HepG2 (cell line): ENCODE measurements at regions not wholly inside any gene's neighbourhood (a gene's known extent, or its start where the extent isn't known, plus 50 kb on each side); places are given as distances from the start of the nearest gene placed in this dataset.

Source experiments
- ATAC-seq: fragments of 200-7000 bp; cut with Tn5 transposase; 3 replicates; pipeline ENCODE4 v1.9.1; 2020; ENCODE audit warnings: mild to moderate bottlenecking, moderate library complexity
- BruUV-seq: library from RNA; stranded (reverse); fragments of 400-500 nt; replicated peaks from 2 replicates; lab custom pipeline; 2021; lab: Mats Ljungman, UMichigan
- CTCF ChIA-PET: fragments of 300-600 bp; formaldehyde crosslinking; extraction: SDS; loops from one replicate; lab custom pipeline; 2021; ENCODE audit warnings: low total read pairs, inconsistent platforms, low intra/inter-chr PET ratio; lab: Yijun Ruan, JAX
- POLR2A ChIA-PET: fragments of 350-600 bp; sonication (Branson Sonifier 250); formaldehyde crosslinking; loops from one replicate; lab custom pipeline; 2020; ENCODE audit warnings: antibody characterized with exemption, inconsistent platforms; lab: Yijun Ruan, JAX
- DNase-seq: peaks from one replicate; pipeline ENCODE4 v3.0.0-alpha.2; 2015; ENCODE audit warnings: low spot score
- FAIRE-seq: peaks from 3 replicates; lab custom pipeline; 2011; peaks lifted over from hg19 to GRCh38; lab: Jason Lieb, UNC
- H2AFZ ChIP-seq: one replicate; pipeline ENCODE4 v1.6.1; 2011; ENCODE audit warnings: low read length, inconsistent platforms
- H3K27ac ChIP-seq: fragments of 300-600 bp; 3 replicates; pipeline ENCODE4 v1.8.0; 2011; ENCODE audit warnings: mixed run types, mild to moderate bottlenecking, mixed read lengths, low read length, inconsistent platforms; ENCODE audit not compliant: insufficient read depth; ENCODE audit errors: extremely low read length
- H3K27me3 ChIP-seq, 2 experiments: fragments of 200-600 bp in 1 of 2; 2 replicates in 1 of 2; 3 replicates in 1 of 2; pipeline versions ENCODE4 v1.6.0 to v1.8.0; 2011; ENCODE audit warnings: low read length in 2 of 2, mild to moderate bottlenecking in 2 of 2, moderate library complexity in 2 of 2, inconsistent platforms in 1 of 2; ENCODE audit not compliant: insufficient read depth in 2 of 2, control insufficient read depth in 1 of 2
- H3K36me3 ChIP-seq, 2 experiments: fragments of 200-600 bp in 1 of 2; replicated peaks in 1 of 2; 2 replicates in 1 of 2; 3 replicates in 1 of 2; pipeline versions ENCODE4 v1.5.1 to v1.8.0; 2011; ENCODE audit warnings: low read length in 2 of 2, inconsistent platforms in 1 of 2; ENCODE audit not compliant: insufficient read depth in 2 of 2, control insufficient read depth in 1 of 2
- H3K4me1 ChIP-seq: 2 replicates; pipeline ENCODE4 v1.5.1; 2012; ENCODE audit warnings: low read length, inconsistent platforms; ENCODE audit not compliant: insufficient read depth
- H3K4me2 ChIP-seq: 2 replicates; pipeline ENCODE4 v1.6.0; 2011; ENCODE audit warnings: low read depth, low read length, inconsistent platforms
- H3K4me3 ChIP-seq, 3 experiments: fragments of 200-600 bp in 1 of 3; sonication (generic), shearing (Covaris generic) in 1 of 3; replicated peaks in 1 of 3; 2 replicates each; pipeline ENCODE4 v1.5.1; 2011 to 2016; ENCODE audit warnings: low read length in 3 of 3, inconsistent platforms in 2 of 3, low read depth in 2 of 3, mild to moderate bottlenecking in 2 of 3, control low read depth in 1 of 3, mixed read lengths in 1 of 3; ENCODE audit not compliant: insufficient read depth in 1 of 3
- H3K79me2 ChIP-seq: one replicate; pipeline ENCODE4 v1.6.1; 2011; ENCODE audit warnings: low read length, inconsistent platforms; ENCODE audit not compliant: insufficient read depth
- H3K9ac ChIP-seq: 2 replicates; pipeline ENCODE4 v1.6.0; 2011; ENCODE audit warnings: mild to moderate bottlenecking, low read depth, low read length, inconsistent platforms; ENCODE audit not compliant: insufficient read depth
- H3K9me3 ChIP-seq: 2 replicates; pipeline ENCODE4 v1.5.1; 2012; ENCODE audit warnings: mild to moderate bottlenecking, low read length
- H4K20me1 ChIP-seq: 2 replicates; pipeline ENCODE4 v1.6.0; 2011; ENCODE audit warnings: inconsistent platforms, mild to moderate bottlenecking, low read length, moderate library complexity; ENCODE audit not compliant: insufficient read depth
- ATAD3A ChIP-seq: sonication (generic); formaldehyde crosslinking; IDR thresholded peaks from 2 replicates; pipeline ENCODE4 v1.4.0; 2020; ENCODE audit warnings: missing genetic modification reagents
- ETV5 ChIP-seq: IDR thresholded peaks from 2 replicates; pipeline ENCODE4 v1.6.1; 2018; ENCODE audit warnings: missing biosample characterization, missing genetic modification reagents, inconsistent platforms, borderline replicate concordance
- IKZF4 ChIP-seq: sonication (generic); formaldehyde crosslinking; IDR thresholded peaks from 2 replicates; pipeline ENCODE4 v1.5.1; 2020; ENCODE audit warnings: borderline replicate concordance, mild to moderate bottlenecking, low read depth, missing genetic modification reagents; ENCODE audit errors: not compliant biosample characterization
- JUND ChIP-seq: sonication (generic); formaldehyde crosslinking; IDR thresholded peaks from 2 replicates; pipeline ENCODE4 v1.8.0; 2022; ENCODE audit warnings: mild to moderate bottlenecking, missing genetic modification reagents
- RORA ChIP-seq: sonication (generic); formaldehyde crosslinking; IDR thresholded peaks from 2 replicates; pipeline ENCODE4 v1.5.0; 2020; ENCODE audit warnings: mild to moderate bottlenecking, missing genetic modification reagents, moderate library complexity
- ZFP36 ChIP-seq: fragments of 150-350 bp; IDR thresholded peaks from 2 replicates; pipeline ENCODE4 v1.6.1; 2018; ENCODE audit warnings: borderline replicate concordance, low read length, low read depth; ENCODE audit not compliant: partially characterized antibody
- ZNF496 ChIP-seq: sonication (generic); formaldehyde crosslinking; IDR thresholded peaks from 2 replicates; pipeline ENCODE4 v1.8.1; 2023; ENCODE audit warnings: mild to moderate bottlenecking, moderate library complexity, missing genetic modification reagents; ENCODE audit not compliant: insufficient replicate concordance
- WGBS: methylation state at CpG from one replicate; pipeline ENCODE4 v1.1.6; 2017; ENCODE audit warnings: low lambda C conversion rate; 5-methylcytosine and 5-hydroxymethylcytosine counted together
- in situ Hi-C: cut with HindIII; loops from 2 replicates; pipeline ENCODE4 v1.10.0; 2017; ENCODE audit warnings: low pct_unique_long_range_greater_than_20kb; ENCODE audit not compliant: extremely low pct_ligation_motif_present
- intact Hi-C: fragments of 100-400 bp; cut with micrococcal nuclease; formaldehyde crosslinking; loops from one replicate; pipeline ENCODE4 v1.10.0; 2022; ENCODE audit not compliant: unreplicated experiment
- TF ChIP-seq, protein P1 (sequence below): IDR thresholded peaks from 2 replicates; pipeline ENCODE4 v1.6.1; 2016; ENCODE audit warnings: low read depth, missing genetic modification reagents, missing compliant biosample characterization
- TF ChIP-seq, protein P2 (sequence below): sonication (generic); formaldehyde crosslinking; IDR thresholded peaks from 2 replicates; pipeline ENCODE4 v1.9.0; 2021; ENCODE audit warnings: missing genetic modification reagents, mild to moderate bottlenecking, borderline replicate concordance
- TF ChIP-seq, protein P3 (sequence below): sonication (generic); formaldehyde crosslinking; IDR thresholded peaks from 2 replicates; pipeline ENCODE4 v1.8.1; 2023; ENCODE audit warnings: mild to moderate bottlenecking, inconsistent platforms, moderate library complexity, missing genetic modification reagents, borderline replicate concordance

DNA sequence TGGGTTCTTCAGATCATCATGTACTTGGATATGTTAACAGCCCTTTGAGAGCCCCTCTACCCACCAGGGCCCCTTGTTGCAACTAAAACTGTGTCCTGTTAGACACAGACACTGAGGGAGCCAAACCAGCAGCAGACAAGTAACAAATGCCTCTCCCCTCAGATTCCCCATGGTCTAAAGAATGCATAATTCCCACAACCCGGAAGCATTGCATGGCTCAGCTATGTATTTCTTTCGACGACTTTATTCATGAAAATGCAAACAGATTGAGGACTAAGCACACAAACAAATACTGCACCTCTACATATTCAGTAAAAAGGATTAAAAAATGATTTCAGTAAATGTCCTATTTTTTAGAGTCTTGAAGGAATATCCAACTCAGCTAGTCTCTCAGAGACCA, 70.1 kb upstream of the HECW1 start:
- intact Hi-C loops (no loop called here), in situ Hi-C loops (no loop called here)
- BruUV-seq: no TSS peak
- ChIA-PET POLR2A (no interaction called here), CTCF (no interaction called here)
- Histone ChIP-seq H3K36me3 (no peaks in the 10 kb centered on the region), H3K4me3 (no peak overlapping the region), H3K79me2 (no peaks in the 10 kb centered on the region), H3K27ac (no peak overlapping the region), H3K4me2 (no peak overlapping the region), H3K27me3 (0 out of 5 replicates have a peak, but pooled peaks cover 1 to 2% of the 10 kb centered on the region in 2 experiments), H2AFZ (no peak overlapping the region), H3K9me3 (no peaks in the 10 kb centered on the region), H3K9ac (no peak overlapping the region), H4K20me1 (no peaks in the 10 kb centered on the region), H3K4me1 (no peaks in the 10 kb centered on the region)
- no peak for FAIRE-seq
- WGBS: 9% methylated on average over 3 of the region's 3 CpGs
- DNase-seq: no peak
- ATAC-seq: no peak
- TF ChIP-seq IKZF4 (CRISPR knock-in tag): no peak

DNA sequence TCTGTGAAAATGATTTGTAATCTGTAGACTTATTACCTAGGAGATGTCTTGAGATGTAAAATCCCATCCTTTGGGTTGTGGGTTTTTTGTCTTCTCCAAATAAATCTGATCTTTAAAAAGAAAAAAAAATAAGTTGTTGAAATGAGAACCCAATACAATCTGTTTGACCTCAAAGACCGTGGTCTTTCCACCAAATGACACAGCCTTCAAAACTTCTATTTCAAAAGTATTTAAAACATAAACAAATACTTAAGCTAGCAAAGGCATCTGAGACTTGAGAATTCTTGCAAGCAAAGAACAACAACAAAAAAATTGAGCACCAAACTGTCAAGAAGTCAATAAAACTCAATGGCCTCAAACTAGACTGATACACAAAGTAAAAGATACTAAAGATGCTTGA, 67.9 kb upstream of the HECW1 start:
- intact Hi-C loops: no loop called here
- CTCF ChIA-PET: no interaction called here
- no peak for DNase-seq
- H3K79me2 ChIP-seq: no peaks in the 10 kb centered on the region
- no peak for FAIRE-seq
- H2AFZ ChIP-seq: no peak overlapping the region
- no peak overlapping the region for H3K9ac ChIP-seq
- no peak overlapping the region for H3K4me2 ChIP-seq
- H3K27me3 ChIP-seq: 0 out of 5 replicates have a peak, but pooled peaks cover 1 to 2% of the 10 kb centered on the region in 2 experiments
- no peak overlapping the region for H3K4me3 ChIP-seq
- 0% methylated on average over 1 of the region's 1 CpG for WGBS
- no peaks in the 10 kb centered on the region for H3K4me1 ChIP-seq
- H3K9me3 ChIP-seq: no peaks in the 10 kb centered on the region
- in situ Hi-C loops: no loop called here
- H3K27ac ChIP-seq: no peak overlapping the region
- no peaks in the 10 kb centered on the region for H4K20me1 ChIP-seq
- POLR2A ChIA-PET: no interaction called here
- BruUV-seq: no TSS peak
- no peak for ATAC-seq
- H3K36me3 ChIP-seq: no peaks in the 10 kb centered on the region
- TF ChIP-seq JUND (CRISPR knock-in tag) (no peak), ZFP36 (no peak), ATAD3A (CRISPR knock-in tag) (no peak), RORA (CRISPR knock-in tag) (no peak), ZNF496 (no peak), ETV5 (CRISPR knock-in tag) (no peak)
- TF ChIP-seq, protein P1, sequence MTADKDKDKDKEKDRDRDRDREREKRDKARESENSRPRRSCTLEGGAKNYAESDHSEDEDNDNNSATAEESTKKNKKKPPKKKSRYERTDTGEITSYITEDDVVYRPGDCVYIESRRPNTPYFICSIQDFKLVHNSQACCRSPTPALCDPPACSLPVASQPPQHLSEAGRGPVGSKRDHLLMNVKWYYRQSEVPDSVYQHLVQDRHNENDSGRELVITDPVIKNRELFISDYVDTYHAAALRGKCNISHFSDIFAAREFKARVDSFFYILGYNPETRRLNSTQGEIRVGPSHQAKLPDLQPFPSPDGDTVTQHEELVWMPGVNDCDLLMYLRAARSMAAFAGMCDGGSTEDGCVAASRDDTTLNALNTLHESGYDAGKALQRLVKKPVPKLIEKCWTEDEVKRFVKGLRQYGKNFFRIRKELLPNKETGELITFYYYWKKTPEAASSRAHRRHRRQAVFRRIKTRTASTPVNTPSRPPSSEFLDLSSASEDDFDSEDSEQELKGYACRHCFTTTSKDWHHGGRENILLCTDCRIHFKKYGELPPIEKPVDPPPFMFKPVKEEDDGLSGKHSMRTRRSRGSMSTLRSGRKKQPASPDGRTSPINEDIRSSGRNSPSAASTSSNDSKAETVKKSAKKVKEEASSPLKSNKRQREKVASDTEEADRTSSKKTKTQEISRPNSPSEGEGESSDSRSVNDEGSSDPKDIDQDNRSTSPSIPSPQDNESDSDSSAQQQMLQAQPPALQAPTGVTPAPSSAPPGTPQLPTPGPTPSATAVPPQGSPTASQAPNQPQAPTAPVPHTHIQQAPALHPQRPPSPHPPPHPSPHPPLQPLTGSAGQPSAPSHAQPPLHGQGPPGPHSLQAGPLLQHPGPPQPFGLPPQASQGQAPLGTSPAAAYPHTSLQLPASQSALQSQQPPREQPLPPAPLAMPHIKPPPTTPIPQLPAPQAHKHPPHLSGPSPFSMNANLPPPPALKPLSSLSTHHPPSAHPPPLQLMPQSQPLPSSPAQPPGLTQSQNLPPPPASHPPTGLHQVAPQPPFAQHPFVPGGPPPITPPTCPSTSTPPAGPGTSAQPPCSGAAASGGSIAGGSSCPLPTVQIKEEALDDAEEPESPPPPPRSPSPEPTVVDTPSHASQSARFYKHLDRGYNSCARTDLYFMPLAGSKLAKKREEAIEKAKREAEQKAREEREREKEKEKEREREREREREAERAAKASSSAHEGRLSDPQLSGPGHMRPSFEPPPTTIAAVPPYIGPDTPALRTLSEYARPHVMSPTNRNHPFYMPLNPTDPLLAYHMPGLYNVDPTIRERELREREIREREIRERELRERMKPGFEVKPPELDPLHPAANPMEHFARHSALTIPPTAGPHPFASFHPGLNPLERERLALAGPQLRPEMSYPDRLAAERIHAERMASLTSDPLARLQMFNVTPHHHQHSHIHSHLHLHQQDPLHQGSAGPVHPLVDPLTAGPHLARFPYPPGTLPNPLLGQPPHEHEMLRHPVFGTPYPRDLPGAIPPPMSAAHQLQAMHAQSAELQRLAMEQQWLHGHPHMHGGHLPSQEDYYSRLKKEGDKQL (CRISPR knock-in tag): no peak
- TF ChIP-seq, protein P2, sequence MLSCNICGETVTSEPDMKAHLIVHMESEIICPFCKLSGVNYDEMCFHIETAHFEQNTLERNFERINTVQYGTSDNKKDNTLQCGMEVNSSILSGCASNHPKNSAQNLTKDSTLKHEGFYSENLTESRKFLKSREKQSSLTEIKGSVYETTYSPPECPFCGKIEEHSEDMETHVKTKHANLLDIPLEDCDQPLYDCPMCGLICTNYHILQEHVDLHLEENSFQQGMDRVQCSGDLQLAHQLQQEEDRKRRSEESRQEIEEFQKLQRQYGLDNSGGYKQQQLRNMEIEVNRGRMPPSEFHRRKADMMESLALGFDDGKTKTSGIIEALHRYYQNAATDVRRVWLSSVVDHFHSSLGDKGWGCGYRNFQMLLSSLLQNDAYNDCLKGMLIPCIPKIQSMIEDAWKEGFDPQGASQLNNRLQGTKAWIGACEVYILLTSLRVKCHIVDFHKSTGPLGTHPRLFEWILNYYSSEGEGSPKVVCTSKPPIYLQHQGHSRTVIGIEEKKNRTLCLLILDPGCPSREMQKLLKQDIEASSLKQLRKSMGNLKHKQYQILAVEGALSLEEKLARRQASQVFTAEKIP (CRISPR knock-in tag): no peak
- TF ChIP-seq, protein P3, sequence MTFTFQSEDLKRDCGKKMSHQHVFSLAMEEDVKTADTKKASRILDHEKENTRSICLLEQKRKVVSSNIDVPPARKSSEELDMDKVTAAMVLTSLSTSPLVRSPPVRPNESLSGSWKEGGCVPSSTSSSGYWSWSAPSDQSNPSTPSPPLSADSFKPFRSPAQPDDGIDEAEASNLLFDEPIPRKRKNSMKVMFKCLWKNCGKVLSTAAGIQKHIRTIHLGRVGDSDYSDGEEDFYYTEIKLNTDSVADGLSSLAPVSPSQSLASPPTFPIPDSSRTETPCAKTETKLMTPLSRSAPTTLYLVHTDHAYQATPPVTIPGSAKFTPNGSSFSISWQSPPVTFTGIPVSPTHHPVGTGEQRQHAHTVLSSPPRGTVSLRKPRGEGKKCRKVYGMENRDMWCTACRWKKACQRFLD: no peak
